ENCODE measurements at regions not wholly inside any gene's neighbourhood (a gene's known extent, or its start where the extent isn't known, plus 50 kb on each side); places are given as distances from the start of the nearest gene placed in this dataset.

GRCh38 chr5:2550509-2550908, 201.0 kb downstream of the IRX2 start:
- peaks cover 17% of the 10 kb centered on the region for H3K9me3 ChIP-seq
- no peaks in the 10 kb centered on the region for H3K4me1 ChIP-seq
- no peaks in the 10 kb centered on the region for H3K27me3 ChIP-seq (ENCODE audit: insufficient read depth in 3 of 3, low read length in 2 of 3)
- DNase-seq (no peak), ATAC-seq (no peak)
- H3K27ac ChIP-seq, result no peak overlapping the region
- no peaks in the 10 kb centered on the region for H3K36me3 ChIP-seq (ENCODE audit: insufficient read depth in 1 of 2, low read depth in 1 of 2)
- TF ChIP-seq CTCF (IDR thresholded peaks at IDR 0.05), result no peak
- WGBS, 3 donors, result 46 to 52% (median 51%) methylated on average over 5 of the region's 5 CpGs
- no peak overlapping the region for H3K4me3 ChIP-seq
- intact Hi-C loops (cut with DNase I), result no loop called here

GRCh38 chr5:2549900-2550299, 201.6 kb downstream of the IRX2 start:
- WGBS, 3 donors, result 75 to 81% (median 79%) methylated on average over 7 of the region's 7 CpGs
- ATAC-seq (no peak), DNase-seq (no peak)
- Histone ChIP-seq H3K27ac (no peak overlapping the region), H3K27me3 (ENCODE audit: insufficient read depth in 3 of 3, low read length in 2 of 3) (no peaks in the 10 kb centered on the region), H3K36me3 (ENCODE audit: insufficient read depth in 1 of 2, low read depth in 1 of 2) (no peaks in the 10 kb centered on the region), H3K9me3 (peaks cover 17% of the 10 kb centered on the region), H3K4me1 (no peaks in the 10 kb centered on the region), H3K4me3 (no peak overlapping the region)
- intact Hi-C loops (cut with DNase I), result no loop called here
- TF ChIP-seq CTCF (IDR thresholded peaks at IDR 0.05), result no peak

- H3K4me1 ChIP-seq, result no peaks in the 10 kb centered on the region
- peaks cover 16% of the 10 kb centered on the region for H3K9me3 ChIP-seq
- DNase-seq, result no peak
- no peak overlapping the region for H3K4me3 ChIP-seq
- intact Hi-C loops (cut with DNase I), result no loop called here
- ATAC-seq, result no peak
- H3K27ac ChIP-seq, result no peak overlapping the region
- H3K36me3 ChIP-seq (ENCODE audit: insufficient read depth in 1 of 2, low read depth in 1 of 2), result no peaks in the 10 kb centered on the region
- H3K27me3 ChIP-seq (ENCODE audit: insufficient read depth in 3 of 3, low read length in 2 of 3), result no peaks in the 10 kb centered on the region
- WGBS, 3 donors, result 92 to 96% (median 94%) methylated on average over 10 of the region's 10 CpGs
- TF ChIP-seq CTCF (IDR thresholded peaks at IDR 0.05), result no peak
Observed at GRCh38 chr5:2549354-2549753, 202.1 kb downstream of the IRX2 start.

- H3K27ac ChIP-seq, result no peak overlapping the region
- 82 to 86% (median 82%) methylated on average over 14 of the region's 14 CpGs for WGBS, 3 donors
- DNase-seq (no peak), ATAC-seq (no peak)
- no peak overlapping the region for H3K4me3 ChIP-seq
- no peaks in the 10 kb centered on the region for H3K9me3 ChIP-seq
- H3K27me3 ChIP-seq (ENCODE audit: insufficient read depth in 3 of 3, low read length in 2 of 3), result peaks cover 0 to under 1% (median 0%) of the 10 kb centered on the region in 3 donors
- no peaks in the 10 kb centered on the region for H3K4me1 ChIP-seq
- intact Hi-C loops (cut with DNase I), result no loop called here
- no peaks in the 10 kb centered on the region for H3K36me3 ChIP-seq (ENCODE audit: insufficient read depth in 1 of 2, low read depth in 1 of 2)
- no peak for TF ChIP-seq CTCF (IDR thresholded peaks at IDR 0.05)
Observed at GRCh38 chr5:2546938-2547337, 204.5 kb downstream of the IRX2 start.

GRCh38 chr5:2544003-2544402, 207.5 kb downstream of the IRX2 start:
- Histone ChIP-seq H3K4me3 (no peak overlapping the region), H3K27me3 (ENCODE audit: insufficient read depth in 3 of 3, low read length in 2 of 3) (peaks cover 0 to 3% (median 0%) of the 10 kb centered on the region in 3 donors), H3K9me3 (no peaks in the 10 kb centered on the region), H3K36me3 (ENCODE audit: insufficient read depth in 1 of 2, low read depth in 1 of 2) (no peaks in the 10 kb centered on the region), H3K4me1 (no peaks in the 10 kb centered on the region), H3K27ac (no peak overlapping the region)
- ATAC-seq (no peak), DNase-seq (no peak)
- intact Hi-C loops (cut with DNase I), result no loop called here
- WGBS, 3 donors, result 79 to 87% (median 84%) methylated on average over 5 of the region's 5 CpGs
- TF ChIP-seq CTCF (IDR thresholded peaks at IDR 0.05), result no peak
